Suprapubic skin (tissue), 4 donors: ENCODE measurements at regions not wholly inside any gene's neighbourhood (a gene's known extent, or its start where the extent isn't known, plus 50 kb on each side); places are given as distances from the start of the nearest gene placed in this dataset.

Source experiments
- DNase-seq, 2 donors: peaks; one replicate each; pipeline ENCODE4 v3.0.0-alpha.2; 2019; ENCODE audit warnings: low spot score in 2 of 2
- H3K27ac ChIP-seq: fragments of 200-600 bp; sonication (generic); one replicate; pipeline ENCODE4 v1.5.1; 2019
- H3K27me3 ChIP-seq: fragments of 200-600 bp; sonication (generic); one replicate; pipeline ENCODE4 v1.5.1; 2019
- H3K36me3 ChIP-seq: fragments of 200-600 bp; sonication (generic); one replicate; pipeline ENCODE4 v1.5.1; 2019
- H3K4me1 ChIP-seq: fragments of 200-600 bp; sonication (generic); one replicate; pipeline ENCODE4 v1.5.1; 2019
- H3K4me3 ChIP-seq: fragments of 200-600 bp; sonication (generic); one replicate; pipeline ENCODE4 v1.5.1; 2019; ENCODE audit warnings: mild to moderate bottlenecking
- H3K9me3 ChIP-seq: fragments of 200-600 bp; sonication (generic); one replicate; pipeline ENCODE4 v1.5.1; 2019
- CTCF ChIP-seq, 2 donors: fragments of 200-600 bp in 1 of 2; fragments of 450-650 bp in 1 of 2; sonication (generic) in 1 of 2; IDR thresholded peaks; one replicate each; pipeline ENCODE4 v1.5.1; 2016 to 2019; ENCODE audit warnings: antibody characterized with exemption in 2 of 2, mild to moderate bottlenecking in 1 of 2, moderate library complexity in 1 of 2
- EP300 ChIP-seq: sonication (generic); formaldehyde crosslinking; IDR thresholded peaks from one replicate; pipeline ENCODE4 v1.6.1; 2017; ENCODE audit warnings: antibody characterized with exemption
- POLR2A ChIP-seq, 2 donors: fragments of 450-650 bp; IDR thresholded peaks; one replicate each; pipeline ENCODE4 v1.6.1; 2017; ENCODE audit warnings: antibody characterized with exemption in 2 of 2, mild to moderate bottlenecking in 2 of 2, moderate library complexity in 2 of 2
- POLR2AphosphoS5 ChIP-seq, 3 donors: sonication (generic); formaldehyde crosslinking; IDR thresholded peaks; one replicate each; pipeline ENCODE4 v1.6.1; 2017; ENCODE audit warnings: antibody characterized with exemption in 3 of 3
- WGBS: methylation state at CpG from one replicate; pipeline ENCODE4 v1.1.5; 2018; 5-methylcytosine and 5-hydroxymethylcytosine counted together

- Histone ChIP-seq H3K36me3 (no peaks in the 10 kb centered on the region), H3K27me3 (no peaks in the 10 kb centered on the region), H3K27ac (no peak overlapping the region), H3K4me3 (no peak overlapping the region), H3K9me3 (no peaks in the 10 kb centered on the region), H3K4me1 (no peaks in the 10 kb centered on the region)
- 86% methylated on average over 5 of the region's 5 CpGs for WGBS
- no peak for DNase-seq
- TF ChIP-seq CTCF (IDR thresholded peaks at IDR 0.05) = no peak
- TF ChIP-seq POLR2AphosphoS5 (IDR thresholded peaks at IDR 0.05) = no peak
- no peak for TF ChIP-seq EP300
- no peak for TF ChIP-seq POLR2A (IDR thresholded peaks at IDR 0.05)
Measured at GRCh38 chrX:39771089-39771488, 326.7 kb downstream of the BCOR start.

GRCh38 chrX:39772057-39772832 lies 325.5 kb downstream of the BCOR start:
- no peaks in the 10 kb centered on the region for H3K9me3 ChIP-seq
- no peaks in the 10 kb centered on the region for H3K27me3 ChIP-seq
- TF ChIP-seq POLR2A (IDR thresholded peaks at IDR 0.05) = no peak
- TF ChIP-seq CTCF (IDR thresholded peaks at IDR 0.05) = no peak
- TF ChIP-seq POLR2AphosphoS5 (IDR thresholded peaks at IDR 0.05) = no peak
- no peak for TF ChIP-seq EP300
- no peaks in the 10 kb centered on the region for H3K36me3 ChIP-seq
- H3K27ac ChIP-seq = no peak overlapping the region
- H3K4me3 ChIP-seq = no peak overlapping the region
- 50% methylated on average over 21 of the region's 21 CpGs for WGBS
- H3K4me1 ChIP-seq = no peaks in the 10 kb centered on the region
- DNase-seq = no peak

GRCh38 chrX:39773150-39773549 lies 324.6 kb downstream of the BCOR start:
- H3K9me3 ChIP-seq = no peaks in the 10 kb centered on the region
- WGBS = 51% methylated on average over 3 of the region's 3 CpGs
- no peak overlapping the region for H3K4me3 ChIP-seq
- no peaks in the 10 kb centered on the region for H3K4me1 ChIP-seq
- no peak overlapping the region for H3K27ac ChIP-seq
- TF ChIP-seq POLR2A (IDR thresholded peaks at IDR 0.05) (no peak), CTCF (IDR thresholded peaks at IDR 0.05) (no peak), POLR2AphosphoS5 (IDR thresholded peaks at IDR 0.05) (no peak), EP300 (no peak)
- no peaks in the 10 kb centered on the region for H3K27me3 ChIP-seq
- DNase-seq = no peak
- no peaks in the 10 kb centered on the region for H3K36me3 ChIP-seq

GRCh38 chrX:39773923-39774773 lies 323.6 kb downstream of the BCOR start:
- TF ChIP-seq POLR2A (IDR thresholded peaks at IDR 0.05) (no peak), CTCF (IDR thresholded peaks at IDR 0.05) (no peak), EP300 (no peak), POLR2AphosphoS5 (IDR thresholded peaks at IDR 0.05) (no peak)
- 75% methylated on average over 19 of the region's 19 CpGs for WGBS
- no peaks in the 10 kb centered on the region for H3K4me1 ChIP-seq
- H3K9me3 ChIP-seq = no peaks in the 10 kb centered on the region
- DNase-seq = no peak
- H3K36me3 ChIP-seq = no peaks in the 10 kb centered on the region
- H3K4me3 ChIP-seq = no peak overlapping the region
- H3K27me3 ChIP-seq = no peaks in the 10 kb centered on the region
- no peak overlapping the region for H3K27ac ChIP-seq

- 74% methylated on average over 5 of the region's 5 CpGs for WGBS
- TF ChIP-seq CTCF (IDR thresholded peaks at IDR 0.05) (no peak), POLR2AphosphoS5 (IDR thresholded peaks at IDR 0.05) (no peak), POLR2A (IDR thresholded peaks at IDR 0.05) (no peak), EP300 (no peak)
- no peak for DNase-seq
- no peaks in the 10 kb centered on the region for H3K36me3 ChIP-seq
- no peaks in the 10 kb centered on the region for H3K9me3 ChIP-seq
- H3K4me3 ChIP-seq = no peak overlapping the region
- H3K4me1 ChIP-seq = no peaks in the 10 kb centered on the region
- no peaks in the 10 kb centered on the region for H3K27me3 ChIP-seq
- no peak overlapping the region for H3K27ac ChIP-seq
Measured at GRCh38 chrX:39774774-39775328, 322.9 kb downstream of the BCOR start.
